SU-DHL-6 (cell line): ENCODE measurements at regions not wholly inside any gene's neighbourhood (a gene's known extent, or its start where the extent isn't known, plus 50 kb on each side); places are given as distances from the start of the nearest gene placed in this dataset.

ENCODE experiments used
- EZH2phosphoT487 ChIP-seq: fragments of 200-600 bp; sonication (generic), shearing (Covaris generic); conservative IDR thresholded peaks from 2 replicates; pipeline ENCODE4 v1.6.1; 2018; ENCODE audit warnings: mild to moderate bottlenecking, antibody characterized with exemption, low read length, moderate library complexity, mixed read lengths
- TF ChIP-seq, protein P1 (sequence below): fragments of 200-600 bp; sonication (generic); IDR thresholded peaks from one replicate; pipeline ENCODE4 v1.5.1; 2017; ENCODE audit warnings: antibody characterized with exemption, mild to moderate bottlenecking, low read length, moderate library complexity; ENCODE audit not compliant: insufficient read depth, poor library complexity, severe bottlenecking

DNA sequence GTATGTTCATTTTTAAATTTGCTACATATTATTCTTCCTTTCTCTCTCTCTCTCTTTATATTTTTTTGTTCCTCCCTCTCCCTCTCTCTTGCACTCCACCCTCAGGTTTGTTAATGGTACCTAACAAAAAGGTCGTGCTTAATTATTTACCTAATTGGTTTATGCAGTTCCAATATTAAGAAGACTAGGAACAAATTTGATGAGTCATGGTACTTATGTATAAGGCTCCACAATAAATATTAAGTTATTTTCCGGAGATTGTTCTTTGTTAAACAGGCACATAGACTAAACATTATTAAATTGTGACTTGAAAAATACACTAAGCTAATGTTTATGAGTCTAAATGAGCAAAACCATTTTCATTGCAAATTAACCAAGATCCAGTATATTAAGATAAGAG is 1200.8 kb upstream of the ALCAM start:
- TF ChIP-seq, protein P1, sequence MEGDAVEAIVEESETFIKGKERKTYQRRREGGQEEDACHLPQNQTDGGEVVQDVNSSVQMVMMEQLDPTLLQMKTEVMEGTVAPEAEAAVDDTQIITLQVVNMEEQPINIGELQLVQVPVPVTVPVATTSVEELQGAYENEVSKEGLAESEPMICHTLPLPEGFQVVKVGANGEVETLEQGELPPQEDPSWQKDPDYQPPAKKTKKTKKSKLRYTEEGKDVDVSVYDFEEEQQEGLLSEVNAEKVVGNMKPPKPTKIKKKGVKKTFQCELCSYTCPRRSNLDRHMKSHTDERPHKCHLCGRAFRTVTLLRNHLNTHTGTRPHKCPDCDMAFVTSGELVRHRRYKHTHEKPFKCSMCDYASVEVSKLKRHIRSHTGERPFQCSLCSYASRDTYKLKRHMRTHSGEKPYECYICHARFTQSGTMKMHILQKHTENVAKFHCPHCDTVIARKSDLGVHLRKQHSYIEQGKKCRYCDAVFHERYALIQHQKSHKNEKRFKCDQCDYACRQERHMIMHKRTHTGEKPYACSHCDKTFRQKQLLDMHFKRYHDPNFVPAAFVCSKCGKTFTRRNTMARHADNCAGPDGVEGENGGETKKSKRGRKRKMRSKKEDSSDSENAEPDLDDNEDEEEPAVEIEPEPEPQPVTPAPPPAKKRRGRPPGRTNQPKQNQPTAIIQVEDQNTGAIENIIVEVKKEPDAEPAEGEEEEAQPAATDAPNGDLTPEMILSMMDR = no peak
- no peak for TF ChIP-seq EZH2phosphoT487
